GM23338 (cell line): ENCODE measurements at regions not wholly inside any gene's neighbourhood (a gene's known extent, or its start where the extent isn't known, plus 50 kb on each side); places are given as distances from the start of the nearest gene placed in this dataset.

Experiments used
- CREB1 ChIP-seq: fragments of 250-450 bp; sonication (Bioruptor Pico); IDR thresholded peaks from 2 replicates; pipeline ENCODE4 v1.5.0; 2020; ENCODE audit warnings: low read depth, mild to moderate bottlenecking, moderate library complexity
- EZH2 ChIP-seq: fragments of 200-600 bp; sonication (generic); IDR thresholded peaks from one replicate; pipeline ENCODE4 v1.8.0; 2017; ENCODE audit warnings: antibody characterized with exemption, mild to moderate bottlenecking, low read depth; ENCODE audit not compliant: unreplicated experiment
- EZH2phosphoT487 ChIP-seq: fragments of 200-600 bp; sonication (generic); IDR thresholded peaks from one replicate; pipeline ENCODE4 v1.8.1; 2018; ENCODE audit warnings: antibody characterized with exemption; ENCODE audit not compliant: unreplicated experiment
- TF ChIP-seq, protein P1 (sequence below): IDR thresholded peaks from one replicate; pipeline ENCODE4 v1.6.1; 2018; ENCODE audit warnings: antibody characterized with exemption; ENCODE audit not compliant: unreplicated experiment
- TF ChIP-seq, protein P2 (sequence below), 2 experiments: fragments of 200-600 bp in 1 of 2; sonication (generic) in 1 of 2; conservative IDR thresholded peaks; 2 replicates each; pipeline versions ENCODE4 v1.5.1 to v1.6.1; 2016 to 2017; ENCODE audit warnings: antibody characterized with exemption in 2 of 2, low read depth in 2 of 2, mild to moderate bottlenecking in 2 of 2, moderate library complexity in 1 of 2
- TF ChIP-seq, protein P3 (sequence below): IDR thresholded peaks from 2 replicates; pipeline ENCODE4 v1.6.1; 2016; ENCODE audit warnings: antibody characterized with exemption

DNA sequence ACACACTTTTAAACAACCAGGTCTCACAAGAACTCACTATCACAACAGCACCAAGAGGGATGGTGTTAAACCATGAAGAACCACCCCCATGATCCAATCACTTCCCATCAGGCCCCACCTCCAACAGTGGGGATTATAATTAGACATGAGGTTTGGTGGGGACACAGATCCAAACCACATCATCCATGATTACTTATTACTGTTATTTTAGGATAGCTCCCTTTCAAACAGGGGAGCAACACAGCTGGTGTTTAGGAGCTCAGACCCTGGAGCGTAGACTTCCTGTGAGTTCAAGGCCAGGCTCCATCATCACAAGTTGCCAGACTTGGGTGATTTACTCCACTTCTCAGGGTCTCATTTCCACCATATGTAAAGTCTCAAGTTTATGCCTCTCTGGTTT is 382.7 kb downstream of the HRH4 start:
- TF ChIP-seq, protein P1, sequence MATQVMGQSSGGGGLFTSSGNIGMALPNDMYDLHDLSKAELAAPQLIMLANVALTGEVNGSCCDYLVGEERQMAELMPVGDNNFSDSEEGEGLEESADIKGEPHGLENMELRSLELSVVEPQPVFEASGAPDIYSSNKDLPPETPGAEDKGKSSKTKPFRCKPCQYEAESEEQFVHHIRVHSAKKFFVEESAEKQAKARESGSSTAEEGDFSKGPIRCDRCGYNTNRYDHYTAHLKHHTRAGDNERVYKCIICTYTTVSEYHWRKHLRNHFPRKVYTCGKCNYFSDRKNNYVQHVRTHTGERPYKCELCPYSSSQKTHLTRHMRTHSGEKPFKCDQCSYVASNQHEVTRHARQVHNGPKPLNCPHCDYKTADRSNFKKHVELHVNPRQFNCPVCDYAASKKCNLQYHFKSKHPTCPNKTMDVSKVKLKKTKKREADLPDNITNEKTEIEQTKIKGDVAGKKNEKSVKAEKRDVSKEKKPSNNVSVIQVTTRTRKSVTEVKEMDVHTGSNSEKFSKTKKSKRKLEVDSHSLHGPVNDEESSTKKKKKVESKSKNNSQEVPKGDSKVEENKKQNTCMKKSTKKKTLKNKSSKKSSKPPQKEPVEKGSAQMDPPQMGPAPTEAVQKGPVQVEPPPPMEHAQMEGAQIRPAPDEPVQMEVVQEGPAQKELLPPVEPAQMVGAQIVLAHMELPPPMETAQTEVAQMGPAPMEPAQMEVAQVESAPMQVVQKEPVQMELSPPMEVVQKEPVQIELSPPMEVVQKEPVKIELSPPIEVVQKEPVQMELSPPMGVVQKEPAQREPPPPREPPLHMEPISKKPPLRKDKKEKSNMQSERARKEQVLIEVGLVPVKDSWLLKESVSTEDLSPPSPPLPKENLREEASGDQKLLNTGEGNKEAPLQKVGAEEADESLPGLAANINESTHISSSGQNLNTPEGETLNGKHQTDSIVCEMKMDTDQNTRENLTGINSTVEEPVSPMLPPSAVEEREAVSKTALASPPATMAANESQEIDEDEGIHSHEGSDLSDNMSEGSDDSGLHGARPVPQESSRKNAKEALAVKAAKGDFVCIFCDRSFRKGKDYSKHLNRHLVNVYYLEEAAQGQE, result no peak
- TF ChIP-seq, protein P2, sequence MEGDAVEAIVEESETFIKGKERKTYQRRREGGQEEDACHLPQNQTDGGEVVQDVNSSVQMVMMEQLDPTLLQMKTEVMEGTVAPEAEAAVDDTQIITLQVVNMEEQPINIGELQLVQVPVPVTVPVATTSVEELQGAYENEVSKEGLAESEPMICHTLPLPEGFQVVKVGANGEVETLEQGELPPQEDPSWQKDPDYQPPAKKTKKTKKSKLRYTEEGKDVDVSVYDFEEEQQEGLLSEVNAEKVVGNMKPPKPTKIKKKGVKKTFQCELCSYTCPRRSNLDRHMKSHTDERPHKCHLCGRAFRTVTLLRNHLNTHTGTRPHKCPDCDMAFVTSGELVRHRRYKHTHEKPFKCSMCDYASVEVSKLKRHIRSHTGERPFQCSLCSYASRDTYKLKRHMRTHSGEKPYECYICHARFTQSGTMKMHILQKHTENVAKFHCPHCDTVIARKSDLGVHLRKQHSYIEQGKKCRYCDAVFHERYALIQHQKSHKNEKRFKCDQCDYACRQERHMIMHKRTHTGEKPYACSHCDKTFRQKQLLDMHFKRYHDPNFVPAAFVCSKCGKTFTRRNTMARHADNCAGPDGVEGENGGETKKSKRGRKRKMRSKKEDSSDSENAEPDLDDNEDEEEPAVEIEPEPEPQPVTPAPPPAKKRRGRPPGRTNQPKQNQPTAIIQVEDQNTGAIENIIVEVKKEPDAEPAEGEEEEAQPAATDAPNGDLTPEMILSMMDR (conservative IDR thresholded peaks at IDR 0.05; ENCODE audit: low read depth in 2 of 2), result no peak
- TF ChIP-seq EZH2 (no peak), EZH2phosphoT487 (no peak), CREB1 (no peak)
- TF ChIP-seq, protein P3, sequence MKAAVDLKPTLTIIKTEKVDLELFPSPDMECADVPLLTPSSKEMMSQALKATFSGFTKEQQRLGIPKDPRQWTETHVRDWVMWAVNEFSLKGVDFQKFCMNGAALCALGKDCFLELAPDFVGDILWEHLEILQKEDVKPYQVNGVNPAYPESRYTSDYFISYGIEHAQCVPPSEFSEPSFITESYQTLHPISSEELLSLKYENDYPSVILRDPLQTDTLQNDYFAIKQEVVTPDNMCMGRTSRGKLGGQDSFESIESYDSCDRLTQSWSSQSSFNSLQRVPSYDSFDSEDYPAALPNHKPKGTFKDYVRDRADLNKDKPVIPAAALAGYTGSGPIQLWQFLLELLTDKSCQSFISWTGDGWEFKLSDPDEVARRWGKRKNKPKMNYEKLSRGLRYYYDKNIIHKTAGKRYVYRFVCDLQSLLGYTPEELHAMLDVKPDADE, result no peak
